Uterus (tissue), 3 donors: ENCODE measurements at regions not wholly inside any gene's neighbourhood (a gene's known extent, or its start where the extent isn't known, plus 50 kb on each side); places are given as distances from the start of the nearest gene placed in this dataset.

ENCODE experiments used
- DNase-seq, 2 donors: peaks; one replicate each; pipeline ENCODE4 v3.0.0-alpha.2; 2019 to 2020
- H3K27ac ChIP-seq, 2 donors: fragments of 200-600 bp; sonication (generic); 1 replicate in 1 of 2; 2 replicates in 1 of 2; pipeline ENCODE4 v1.5.1; 2016 to 2018
- H3K27me3 ChIP-seq, 2 donors: fragments of 200-600 bp; sonication (generic); one replicate each; pipeline ENCODE4 v1.5.1; 2018 to 2019; ENCODE audit warnings: control low read depth in 1 of 2
- H3K36me3 ChIP-seq, 2 donors: fragments of 200-600 bp; sonication (generic); one replicate each; pipeline ENCODE4 v1.5.1; 2019; ENCODE audit warnings: control low read depth in 1 of 2
- H3K4me1 ChIP-seq, 2 donors: fragments of 200-600 bp; sonication (generic); one replicate each; pipeline ENCODE4 v1.5.1; 2018 to 2019; ENCODE audit warnings: control low read depth in 1 of 2
- H3K4me3 ChIP-seq, 2 donors: fragments of 200-600 bp; sonication (generic); 1 replicate in 1 of 2; 2 replicates in 1 of 2; pipeline ENCODE4 v1.5.1; 2018 to 2019; ENCODE audit warnings: mild to moderate bottlenecking in 1 of 2
- H3K9me3 ChIP-seq, 2 donors: fragments of 200-600 bp; sonication (generic); one replicate each; pipeline ENCODE4 v1.5.1; 2019; ENCODE audit warnings: control low read depth in 1 of 2
- CTCF ChIP-seq, 4 experiments: fragments of 200-600 bp in 2 of 4; fragments of 450-650 bp in 2 of 4; sonication (generic) in 2 of 4; IDR thresholded peaks; one replicate each; pipeline ENCODE4 v1.5.1; 2016 to 2019; ENCODE audit warnings: antibody characterized with exemption in 4 of 4, mild to moderate bottlenecking in 2 of 4, moderate library complexity in 1 of 4
- POLR2A ChIP-seq, 2 donors: fragments of 450-650 bp; IDR thresholded peaks; one replicate each; pipeline ENCODE4 v1.6.1; 2016; ENCODE audit warnings: antibody characterized with exemption in 2 of 2, mild to moderate bottlenecking in 1 of 2, moderate library complexity in 1 of 2
- intact Hi-C: fragments of 100-400 bp; cut with DNase I; formaldehyde crosslinking; loops from one replicate; pipeline ENCODE4 v1.15.1; 2023; ENCODE audit warnings: low total_unique reads
- donor health status: DM: yes; HTN: yes; CAD: no.

GRCh38 chr5:6112538-6112937 lies 265.8 kb downstream of the MED10 start:
- TF ChIP-seq POLR2A (IDR thresholded peaks at IDR 0.05) = no peak
- TF ChIP-seq CTCF (IDR thresholded peaks at IDR 0.05) = no peak
- intact Hi-C loops = no loop called here
- no peaks in the 10 kb centered on the region for H3K36me3 ChIP-seq
- H3K27ac ChIP-seq = no peak overlapping the region
- H3K9me3 ChIP-seq = no peaks in the 10 kb centered on the region
- no peak overlapping the region for H3K4me3 ChIP-seq
- no peaks in the 10 kb centered on the region for H3K27me3 ChIP-seq
- H3K4me1 ChIP-seq = no peaks in the 10 kb centered on the region
- DNase-seq = no peak

GRCh38 chr5:6112125-6112524 lies 266.2 kb downstream of the MED10 start:
- TF ChIP-seq POLR2A (IDR thresholded peaks at IDR 0.05) (no peak), CTCF (IDR thresholded peaks at IDR 0.05) (no peak)
- DNase-seq = no peak
- Histone ChIP-seq H3K4me1 (no peaks in the 10 kb centered on the region), H3K9me3 (no peaks in the 10 kb centered on the region), H3K36me3 (no peaks in the 10 kb centered on the region), H3K27me3 (no peaks in the 10 kb centered on the region), H3K4me3 (no peak overlapping the region), H3K27ac (no peak overlapping the region)
- intact Hi-C loops = no loop called here

GRCh38 chr5:6111131-6111530 lies 267.2 kb downstream of the MED10 start:
- Histone ChIP-seq H3K36me3 (no peaks in the 10 kb centered on the region), H3K27me3 (no peaks in the 10 kb centered on the region), H3K4me3 (no peak overlapping the region), H3K9me3 (no peaks in the 10 kb centered on the region), H3K27ac (no peak overlapping the region), H3K4me1 (no peaks in the 10 kb centered on the region)
- DNase-seq = no peak
- intact Hi-C loops = no loop called here
- TF ChIP-seq CTCF (IDR thresholded peaks at IDR 0.05) = no peak
- TF ChIP-seq POLR2A (IDR thresholded peaks at IDR 0.05) = no peak

GRCh38 chr5:6110441-6111005 lies 267.8 kb downstream of the MED10 start:
- Histone ChIP-seq H3K9me3 (no peaks in the 10 kb centered on the region), H3K36me3 (no peaks in the 10 kb centered on the region), H3K27ac (no peak overlapping the region), H3K4me3 (no peak overlapping the region), H3K4me1 (no peaks in the 10 kb centered on the region), H3K27me3 (no peaks in the 10 kb centered on the region)
- TF ChIP-seq CTCF (IDR thresholded peaks at IDR 0.05) (no peak), POLR2A (IDR thresholded peaks at IDR 0.05) (no peak)
- DNase-seq = no peak
- intact Hi-C loops = no loop called here

- no peaks in the 10 kb centered on the region for H3K9me3 ChIP-seq
- no peak for DNase-seq
- no peaks in the 10 kb centered on the region for H3K36me3 ChIP-seq
- no peak overlapping the region for H3K4me3 ChIP-seq
- H3K4me1 ChIP-seq = no peaks in the 10 kb centered on the region
- TF ChIP-seq POLR2A (IDR thresholded peaks at IDR 0.05) (no peak), CTCF (IDR thresholded peaks at IDR 0.05) (no peak)
- no peak overlapping the region for H3K27ac ChIP-seq
- intact Hi-C loops = no loop called here
- H3K27me3 ChIP-seq = no peaks in the 10 kb centered on the region
Observed at GRCh38 chr5:6108981-6109825, 269.1 kb downstream of the MED10 start.
